ENCODE measurements at regions not wholly inside any gene's neighbourhood (a gene's known extent, or its start where the extent isn't known, plus 50 kb on each side); places are given as distances from the start of the nearest gene placed in this dataset.

- no peak for TF ChIP-seq TAF1 (IDR thresholded peaks at IDR 0.05; ENCODE audit: low read depth)
- TF ChIP-seq EP300 (conservative IDR thresholded peaks at IDR 0.05; ENCODE audit: poor library complexity, severe bottlenecking): no peak
These were observed 106.9 kb downstream of the GATA6 start for GRCh38 chr18:22276334-22276713.

Data from neural cell (in vitro differentiated cells).